22Rv1 (cell line): ENCODE measurements at regions not wholly inside any gene's neighbourhood (a gene's known extent, or its start where the extent isn't known, plus 50 kb on each side); places are given as distances from the start of the nearest gene placed in this dataset.

Experiments
- H3K27ac ChIP-seq: fragments of 450-650 bp; 2 replicates; pipeline ENCODE4 v1.5.1; 2017
- ZFX ChIP-seq: fragments of 450-650 bp; IDR thresholded peaks from 2 replicates; pipeline ENCODE4 v1.6.1; 2017; ENCODE audit warnings: antibody characterized with exemption, borderline replicate concordance
- TF ChIP-seq, protein P1 (sequence below): fragments of 450-650 bp; IDR thresholded peaks from 2 replicates; pipeline ENCODE4 v1.5.1; 2017; ENCODE audit warnings: mild to moderate bottlenecking

DNA sequence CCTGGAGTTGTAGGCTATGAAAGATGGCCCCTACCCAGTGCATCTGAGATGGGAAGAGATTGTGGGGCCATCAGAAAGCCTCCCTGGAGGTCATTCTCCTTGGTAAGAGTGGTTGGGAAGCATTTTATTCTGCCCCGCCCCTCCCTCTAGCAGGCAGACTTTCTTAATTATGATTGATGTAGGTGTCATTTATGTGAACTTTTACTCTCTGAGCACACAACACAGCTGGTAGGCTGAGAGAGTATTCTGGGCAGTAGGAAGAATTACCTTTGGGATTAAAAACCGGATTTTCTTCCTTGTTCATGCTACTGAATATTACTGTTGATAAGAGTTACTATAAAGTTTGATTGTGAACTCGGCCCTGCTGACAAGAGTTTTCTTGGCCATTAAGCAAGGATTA, 266.8 kb downstream of the TTC6 start:
- H3K27ac ChIP-seq = no peak overlapping the region
- TF ChIP-seq, protein P1, sequence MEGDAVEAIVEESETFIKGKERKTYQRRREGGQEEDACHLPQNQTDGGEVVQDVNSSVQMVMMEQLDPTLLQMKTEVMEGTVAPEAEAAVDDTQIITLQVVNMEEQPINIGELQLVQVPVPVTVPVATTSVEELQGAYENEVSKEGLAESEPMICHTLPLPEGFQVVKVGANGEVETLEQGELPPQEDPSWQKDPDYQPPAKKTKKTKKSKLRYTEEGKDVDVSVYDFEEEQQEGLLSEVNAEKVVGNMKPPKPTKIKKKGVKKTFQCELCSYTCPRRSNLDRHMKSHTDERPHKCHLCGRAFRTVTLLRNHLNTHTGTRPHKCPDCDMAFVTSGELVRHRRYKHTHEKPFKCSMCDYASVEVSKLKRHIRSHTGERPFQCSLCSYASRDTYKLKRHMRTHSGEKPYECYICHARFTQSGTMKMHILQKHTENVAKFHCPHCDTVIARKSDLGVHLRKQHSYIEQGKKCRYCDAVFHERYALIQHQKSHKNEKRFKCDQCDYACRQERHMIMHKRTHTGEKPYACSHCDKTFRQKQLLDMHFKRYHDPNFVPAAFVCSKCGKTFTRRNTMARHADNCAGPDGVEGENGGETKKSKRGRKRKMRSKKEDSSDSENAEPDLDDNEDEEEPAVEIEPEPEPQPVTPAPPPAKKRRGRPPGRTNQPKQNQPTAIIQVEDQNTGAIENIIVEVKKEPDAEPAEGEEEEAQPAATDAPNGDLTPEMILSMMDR = no peak
- no peak for TF ChIP-seq ZFX

- TF ChIP-seq ZFX = no peak
- TF ChIP-seq, protein P1 = no peak
- peak overlapping the region; percentile 55; the same call in 1 of the 2 replicates for H3K27ac ChIP-seq
Observed at GRCh38 chr14:37864128-37864527, 268.7 kb downstream of the TTC6 start.

GRCh38 chr14:37864861-37865718, 269.7 kb downstream of the TTC6 start:
- TF ChIP-seq ZFX = no peak
- H3K27ac ChIP-seq = peak overlapping the region; percentile 55

DNA sequence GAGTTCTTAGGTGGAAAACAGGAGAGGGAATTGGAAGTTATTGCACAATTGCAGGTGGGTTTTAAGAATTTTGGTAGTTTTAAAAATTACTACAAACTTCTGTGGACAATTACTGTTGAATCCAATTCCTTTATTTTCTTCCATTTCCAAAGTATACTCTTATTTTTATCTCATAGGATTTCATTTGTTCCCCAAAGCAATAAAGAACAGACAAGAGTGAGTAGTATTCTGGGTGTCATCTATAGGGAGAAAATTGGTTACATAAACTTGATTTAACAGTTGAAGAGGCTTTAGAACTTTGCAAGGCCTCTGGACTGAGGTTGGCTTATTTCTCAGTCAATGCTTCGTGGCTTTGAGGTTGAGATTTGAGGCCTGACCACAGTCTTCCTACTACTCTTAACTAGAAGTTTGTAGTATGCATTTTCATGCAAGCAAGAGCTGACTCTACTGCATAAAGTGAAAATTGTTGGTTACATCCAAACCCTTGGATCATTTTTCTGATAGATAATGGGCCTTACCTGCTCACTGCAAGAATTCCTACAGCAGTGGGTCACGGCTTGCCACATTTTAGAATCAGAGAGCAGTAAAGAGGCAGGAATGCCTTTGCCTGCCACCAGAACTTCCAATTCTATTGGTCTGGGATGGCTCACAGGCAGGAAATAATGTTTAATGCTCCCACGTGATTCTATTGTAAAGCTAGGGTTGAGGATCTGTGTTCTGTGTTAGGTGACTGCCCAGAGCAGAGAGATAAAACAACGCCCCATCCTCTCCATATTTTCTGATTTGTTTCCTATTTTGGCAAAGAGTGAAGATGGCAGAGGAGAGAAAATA, 270.5 kb downstream of the TTC6 start:
- TF ChIP-seq, protein P1 = no peak
- no peak for TF ChIP-seq ZFX
- H3K27ac ChIP-seq = peak overlapping the region; percentile 55

DNA sequence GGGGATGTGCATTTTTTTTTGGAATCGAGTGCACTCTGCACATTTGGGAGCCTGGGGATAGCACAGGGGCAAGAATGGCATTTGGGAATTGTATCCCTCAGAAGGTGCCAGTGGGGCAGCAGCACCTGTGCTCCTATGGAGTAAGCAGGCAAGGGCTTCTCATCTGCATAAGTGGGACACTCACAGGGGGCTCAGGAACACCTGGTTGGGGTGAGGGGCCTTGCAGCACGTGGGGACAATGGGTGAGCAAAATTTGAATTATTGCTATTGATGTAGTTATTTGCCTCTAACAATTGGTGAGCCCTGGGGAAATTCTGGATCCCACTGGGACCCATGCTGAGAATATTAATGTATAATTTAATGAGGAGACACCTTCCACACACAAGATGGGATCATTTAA, 274.2 kb downstream of the TTC6 start:
- TF ChIP-seq, protein P1 = no peak
- TF ChIP-seq ZFX = no peak
- H3K27ac ChIP-seq = peak overlapping the region; percentile 74

DNA sequence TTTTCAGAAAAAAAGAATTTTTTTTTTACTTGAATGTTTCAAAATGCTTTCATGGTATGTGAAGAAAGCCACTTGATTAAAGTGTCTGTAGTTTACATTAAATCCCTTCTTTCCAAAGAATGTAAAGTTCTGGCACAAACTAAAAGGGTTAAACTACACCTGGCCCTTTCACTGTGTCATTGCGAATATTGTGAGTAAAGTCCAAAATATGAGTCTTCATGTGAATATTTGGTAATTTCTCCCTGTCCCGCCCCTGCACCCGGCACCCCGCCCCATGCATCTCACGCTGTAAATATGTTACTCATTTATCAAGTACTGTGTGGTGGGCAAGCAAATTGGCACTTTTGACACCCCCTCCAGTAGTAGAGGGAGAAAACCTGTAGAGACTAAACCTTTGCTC, 274.7 kb downstream of the TTC6 start:
- peak overlapping the region; percentile 74 for H3K27ac ChIP-seq

DNA sequence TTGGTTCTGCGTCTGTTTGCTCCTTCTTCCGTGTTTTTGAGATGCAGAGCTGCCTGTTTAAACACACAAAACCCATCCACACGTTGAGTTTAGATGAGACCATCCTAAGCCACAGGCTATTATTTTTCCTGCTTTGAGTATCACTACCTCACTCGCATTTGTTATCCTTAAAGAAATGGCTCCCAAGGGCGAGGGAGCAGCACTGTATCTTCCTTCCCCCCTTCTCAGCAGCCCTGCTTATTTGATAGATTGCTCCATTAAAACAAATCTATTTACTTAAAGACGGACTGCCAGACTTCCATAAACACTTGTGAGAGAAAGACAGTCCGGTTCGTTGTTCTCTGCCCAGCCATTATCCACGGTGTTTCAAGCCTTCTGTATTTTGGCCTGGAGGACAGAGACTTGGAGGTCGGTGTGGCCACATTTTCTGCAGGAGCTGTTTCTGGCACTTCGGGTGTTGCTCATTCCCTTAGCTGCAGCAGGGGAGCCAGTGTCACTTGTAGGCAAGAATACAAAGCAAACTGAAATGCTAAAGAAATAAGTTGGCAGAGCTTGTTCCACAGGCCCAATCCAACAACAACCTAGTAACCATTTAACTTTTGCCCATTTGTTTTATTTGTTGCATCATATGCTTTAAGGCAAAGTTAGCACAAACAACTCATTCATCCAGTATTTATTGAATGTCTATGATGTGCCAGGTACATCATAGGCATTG, 275.4 kb downstream of the TTC6 start:
- TF ChIP-seq, protein P1 = no peak
- TF ChIP-seq ZFX = no peak
- peak overlapping the region; percentile 74 for H3K27ac ChIP-seq

More for the DNA sequence above, 274.7 kb downstream of the TTC6 start:
- no peak for TF ChIP-seq ZFX
- TF ChIP-seq, protein P1 = no peak

GRCh38 chr14:37874065-37874428, 278.6 kb downstream of the TTC6 start:
- H3K27ac ChIP-seq = peak overlapping the region; percentile 55
